ENCODE measurements at regions not wholly inside any gene's neighbourhood (a gene's known extent, or its start where the extent isn't known, plus 50 kb on each side); places are given as distances from the start of the nearest gene placed in this dataset.
"Not testable (repeated sequence)": the region's sequence is repeated elsewhere in the genome, so short reads cannot be mapped to it uniquely, and the experiment has no call there.

- peak overlapping the region in 2 of 3 donors; percentile 46 to 49 for H3K4me3 ChIP-seq (ENCODE audit: low read length in 3 of 3)
- no peaks in the 10 kb centered on the region for H3K9me3 ChIP-seq (ENCODE audit: control insufficient read depth in 3 of 3, low read length in 3 of 3)
- H3K9ac ChIP-seq (ENCODE audit: low read depth in 1 of 3, low read length in 3 of 3) = peak overlapping the region; percentile 59 to 71 (median 61)
- no peaks in the 10 kb centered on the region for H3K27me3 ChIP-seq (ENCODE audit: control insufficient read depth in 3 of 3, insufficient read depth in 3 of 3, low read length in 3 of 3)
- H3K4me1 ChIP-seq (ENCODE audit: control insufficient read depth in 3 of 3, insufficient read depth in 3 of 3, low read length in 3 of 3) = peaks cover 34 to 47% (median 46%) of the 10 kb centered on the region in 3 donors
- no peaks in the 10 kb centered on the region for H3K36me3 ChIP-seq (ENCODE audit: control insufficient read depth in 3 of 3, insufficient read depth in 3 of 3, low read length in 3 of 3)
- peak overlapping the region; percentile 89 for H3K27ac ChIP-seq (ENCODE audit: low read depth, low read length)
These were observed 160.1 kb upstream of the ZNF608 start for GRCh38 chr5:124906339-124907097.

- Histone ChIP-seq H3K4me1 (ENCODE audit: control insufficient read depth in 3 of 3, insufficient read depth in 3 of 3, low read length in 3 of 3) (peaks cover 32 to 46% (median 41%) of the 10 kb centered on the region in 3 donors), H3K27me3 (ENCODE audit: control insufficient read depth in 3 of 3, insufficient read depth in 3 of 3, low read length in 3 of 3) (no peaks in the 10 kb centered on the region), H3K9me3 (ENCODE audit: control insufficient read depth in 3 of 3, low read length in 3 of 3) (no peaks in the 10 kb centered on the region), H3K4me3 (ENCODE audit: low read length in 3 of 3) (peak overlapping the region in 1 of 3 donors; percentile 49), H3K9ac (ENCODE audit: low read depth in 1 of 3, low read length in 3 of 3) (peak overlapping the region in 2 of 3 donors; percentile 25 to 39), H3K36me3 (ENCODE audit: control insufficient read depth in 3 of 3, insufficient read depth in 3 of 3, low read length in 3 of 3) (no peaks in the 10 kb centered on the region), H3K27ac (ENCODE audit: low read depth, low read length) (peak overlapping the region; percentile 89)
These were observed 160.7 kb upstream of the ZNF608 start for GRCh38 chr5:124907098-124907644.

GRCh38 chr5:124908581-124909451 is 162.4 kb upstream of the ZNF608 start:
- no peak overlapping the region for H3K4me3 ChIP-seq (ENCODE audit: low read length in 3 of 3)
- H3K27me3 ChIP-seq (ENCODE audit: control insufficient read depth in 3 of 3, insufficient read depth in 3 of 3, low read length in 3 of 3) = no peaks in the 10 kb centered on the region
- no peaks in the 10 kb centered on the region for H3K9me3 ChIP-seq (ENCODE audit: control insufficient read depth in 3 of 3, low read length in 3 of 3)
- H3K27ac ChIP-seq (ENCODE audit: low read depth, low read length) = no peak overlapping the region
- peaks cover 34 to 49% (median 47%) of the 10 kb centered on the region in 3 donors for H3K4me1 ChIP-seq (ENCODE audit: control insufficient read depth in 3 of 3, insufficient read depth in 3 of 3, low read length in 3 of 3)
- no peak overlapping the region for H3K9ac ChIP-seq (ENCODE audit: low read depth in 1 of 3, low read length in 3 of 3)
- H3K36me3 ChIP-seq (ENCODE audit: control insufficient read depth in 3 of 3, insufficient read depth in 3 of 3, low read length in 3 of 3) = no peaks in the 10 kb centered on the region

- Histone ChIP-seq H3K9ac (ENCODE audit: low read depth in 1 of 3, low read length in 3 of 3) (no peak overlapping the region), H3K4me1 (ENCODE audit: control insufficient read depth in 3 of 3, insufficient read depth in 3 of 3, low read length in 3 of 3) (peaks cover 34 to 49% (median 47%) of the 10 kb centered on the region in 3 donors), H3K27ac (ENCODE audit: low read depth, low read length) (no peak overlapping the region), H3K9me3 (ENCODE audit: control insufficient read depth in 3 of 3, low read length in 3 of 3) (no peaks in the 10 kb centered on the region), H3K36me3 (ENCODE audit: control insufficient read depth in 3 of 3, insufficient read depth in 3 of 3, low read length in 3 of 3) (no peaks in the 10 kb centered on the region), H3K4me3 (ENCODE audit: low read length in 3 of 3) (no peak overlapping the region), H3K27me3 (ENCODE audit: control insufficient read depth in 3 of 3, insufficient read depth in 3 of 3, low read length in 3 of 3) (no peaks in the 10 kb centered on the region)
These were observed 163.3 kb upstream of the ZNF608 start for GRCh38 chr5:124909734-124910133.

- Histone ChIP-seq H3K4me3 (ENCODE audit: low read length in 3 of 3) (no peak overlapping the region), H3K4me1 (ENCODE audit: control insufficient read depth in 3 of 3, insufficient read depth in 3 of 3, low read length in 3 of 3) (peaks cover 30 to 42% (median 40%) of the 10 kb centered on the region in 3 donors)
These were observed 164.0 kb upstream of the ZNF608 start for GRCh38 chr5:124910354-124911016.

GRCh38 chr5:124912638-124913328 is 166.3 kb upstream of the ZNF608 start:
- Histone ChIP-seq H3K27ac (ENCODE audit: low read depth, low read length) (peak overlapping the region; percentile 41), H3K4me1 (ENCODE audit: control insufficient read depth in 3 of 3, insufficient read depth in 3 of 3, low read length in 3 of 3) (peaks cover 11 to 25% (median 19%) of the 10 kb centered on the region in 3 donors), H3K9ac (ENCODE audit: low read depth in 1 of 3, low read length in 3 of 3) (no peak overlapping the region), H3K4me3 (ENCODE audit: low read length in 3 of 3) (no peak overlapping the region), H3K27me3 (ENCODE audit: control insufficient read depth in 3 of 3, insufficient read depth in 3 of 3, low read length in 3 of 3) (no peaks in the 10 kb centered on the region), H3K36me3 (ENCODE audit: control insufficient read depth in 3 of 3, insufficient read depth in 3 of 3, low read length in 3 of 3) (no peaks in the 10 kb centered on the region), H3K9me3 (ENCODE audit: control insufficient read depth in 3 of 3, low read length in 3 of 3) (no peaks in the 10 kb centered on the region)

More at GRCh38 chr5:124910354-124911016, 164.0 kb upstream of the ZNF608 start:
- H3K9me3 ChIP-seq (ENCODE audit: control insufficient read depth in 3 of 3, low read length in 3 of 3) = no peaks in the 10 kb centered on the region
- H3K27ac ChIP-seq (ENCODE audit: low read depth, low read length) = no peak overlapping the region
- H3K27me3 ChIP-seq (ENCODE audit: control insufficient read depth in 3 of 3, insufficient read depth in 3 of 3, low read length in 3 of 3) = no peaks in the 10 kb centered on the region
- no peak overlapping the region for H3K9ac ChIP-seq (ENCODE audit: low read depth in 1 of 3, low read length in 3 of 3)
- no peaks in the 10 kb centered on the region for H3K36me3 ChIP-seq (ENCODE audit: control insufficient read depth in 3 of 3, insufficient read depth in 3 of 3, low read length in 3 of 3)

GRCh38 chr5:124913329-124913653 is 166.9 kb upstream of the ZNF608 start:
- Histone ChIP-seq H3K4me3 (ENCODE audit: low read length in 3 of 3) (no peak overlapping the region), H3K27ac (ENCODE audit: low read depth, low read length) (peak overlapping the region; percentile 41), H3K27me3 (ENCODE audit: control insufficient read depth in 3 of 3, insufficient read depth in 3 of 3, low read length in 3 of 3) (no peaks in the 10 kb centered on the region), H3K9ac (ENCODE audit: low read depth in 1 of 3, low read length in 3 of 3) (no peak overlapping the region), H3K9me3 (ENCODE audit: control insufficient read depth in 3 of 3, low read length in 3 of 3) (no peaks in the 10 kb centered on the region), H3K36me3 (ENCODE audit: control insufficient read depth in 3 of 3, insufficient read depth in 3 of 3, low read length in 3 of 3) (no peaks in the 10 kb centered on the region), H3K4me1 (ENCODE audit: control insufficient read depth in 3 of 3, insufficient read depth in 3 of 3, low read length in 3 of 3) (peaks cover 11 to 25% (median 17%) of the 10 kb centered on the region in 3 donors)

GRCh38 chr5:124916313-124916712 is 169.9 kb upstream of the ZNF608 start:
- H3K36me3 ChIP-seq (ENCODE audit: control insufficient read depth in 3 of 3, insufficient read depth in 3 of 3, low read length in 3 of 3); H3K27ac ChIP-seq (ENCODE audit: low read depth, low read length); H3K9ac ChIP-seq (ENCODE audit: low read depth in 1 of 3, low read length in 3 of 3); H3K4me3 ChIP-seq (ENCODE audit: low read length in 3 of 3); H3K9me3 ChIP-seq (ENCODE audit: control insufficient read depth in 3 of 3, low read length in 3 of 3); H3K27me3 ChIP-seq (ENCODE audit: control insufficient read depth in 3 of 3, insufficient read depth in 3 of 3, low read length in 3 of 3): not testable (repeated sequence)
- H3K4me1 ChIP-seq (ENCODE audit: control insufficient read depth in 3 of 3, insufficient read depth in 3 of 3, low read length in 3 of 3) = peaks cover 7 to 10% (median 7%) of the 10 kb centered on the region in 3 donors

GRCh38 chr5:124918618-124919017 is 172.2 kb upstream of the ZNF608 start:
- H3K4me3 ChIP-seq (ENCODE audit: low read length in 3 of 3) = no peak overlapping the region
- H3K27me3 ChIP-seq (ENCODE audit: control insufficient read depth in 3 of 3, insufficient read depth in 3 of 3, low read length in 3 of 3) = no peaks in the 10 kb centered on the region
- H3K4me1 ChIP-seq (ENCODE audit: control insufficient read depth in 3 of 3, insufficient read depth in 3 of 3, low read length in 3 of 3) = peaks cover 0 to 8% (median 0%) of the 10 kb centered on the region in 3 donors
- H3K9me3 ChIP-seq (ENCODE audit: control insufficient read depth in 3 of 3, low read length in 3 of 3) = no peaks in the 10 kb centered on the region
- no peaks in the 10 kb centered on the region for H3K36me3 ChIP-seq (ENCODE audit: control insufficient read depth in 3 of 3, insufficient read depth in 3 of 3, low read length in 3 of 3)
- H3K27ac ChIP-seq (ENCODE audit: low read depth, low read length) = no peak overlapping the region
- no peak overlapping the region for H3K9ac ChIP-seq (ENCODE audit: low read depth in 1 of 3, low read length in 3 of 3)
